Type B pancreatic cell (in vitro differentiated cells): ENCODE measurements at regions not wholly inside any gene's neighbourhood (a gene's known extent, or its start where the extent isn't known, plus 50 kb on each side); places are given as distances from the start of the nearest gene placed in this dataset.

Source experiments
- DNase-seq: peaks from one replicate; pipeline ENCODE4 v3.0.0; 2021; ENCODE audit warnings: mixed read lengths; ENCODE audit not compliant: unreplicated experiment; ENCODE audit errors: extremely low spot score
- H3K27ac Mint-ChIP-seq: 2 replicates; pipeline ENCODE4 v1.8.0; 2021; ENCODE audit warnings: mild to moderate bottlenecking, mixed read lengths
- H3K27me3 Mint-ChIP-seq: 2 replicates; pipeline ENCODE4 v1.8.0; 2021; ENCODE audit warnings: mixed read lengths
- H3K36me3 Mint-ChIP-seq: 2 replicates; pipeline ENCODE4 v1.8.0; 2021; ENCODE audit warnings: mixed read lengths
- H3K4me1 Mint-ChIP-seq: one replicate; pipeline ENCODE4 v1.8.0; 2021; ENCODE audit warnings: mixed read lengths; ENCODE audit not compliant: unreplicated experiment
- H3K4me3 Mint-ChIP-seq: 2 replicates; pipeline ENCODE4 v1.8.0; 2021; ENCODE audit warnings: mild to moderate bottlenecking, mixed read lengths
- H3K9me3 Mint-ChIP-seq: 2 replicates; pipeline ENCODE4 v1.8.0; 2021; ENCODE audit warnings: mixed read lengths
- CTCF ChIP-seq: fragments of 200-600 bp; sonication (generic); conservative IDR thresholded peaks from 2 replicates; pipeline ENCODE4 v1.5.0; 2021; ENCODE audit warnings: antibody characterized with exemption, mild to moderate bottlenecking

GRCh38 chr6:156351346-156351966 is 425.7 kb upstream of the ARID1B start:
- no peaks in the 10 kb centered on the region for H3K36me3 Mint-ChIP-seq
- no peak overlapping the region for H3K27ac Mint-ChIP-seq
- H3K4me1 Mint-ChIP-seq: peaks cover 16% of the 10 kb centered on the region
- no peak for TF ChIP-seq CTCF
- DNase-seq: no peak
- H3K4me3 Mint-ChIP-seq: no peak overlapping the region
- H3K9me3 Mint-ChIP-seq: no peaks in the 10 kb centered on the region
- no peaks in the 10 kb centered on the region for H3K27me3 Mint-ChIP-seq

- DNase-seq: no peak
- Mint-ChIP-seq H3K27ac (no peak overlapping the region), H3K9me3 (no peaks in the 10 kb centered on the region)
Observed at GRCh38 chr6:156350337-156350736, 426.8 kb upstream of the ARID1B start.

GRCh38 chr6:156348849-156349248 is 428.3 kb upstream of the ARID1B start:
- Mint-ChIP-seq H3K27me3 (no peaks in the 10 kb centered on the region), H3K4me1 (peaks cover 16% of the 10 kb centered on the region), H3K36me3 (no peaks in the 10 kb centered on the region), H3K4me3 (no peak overlapping the region), H3K9me3 (no peaks in the 10 kb centered on the region), H3K27ac (no peak overlapping the region)
- no peak for TF ChIP-seq CTCF
- no peak for DNase-seq

More at GRCh38 chr6:156350337-156350736, 426.8 kb upstream of the ARID1B start:
- no peak for TF ChIP-seq CTCF
- no peaks in the 10 kb centered on the region for H3K27me3 Mint-ChIP-seq
- H3K4me3 Mint-ChIP-seq: no peak overlapping the region
- H3K4me1 Mint-ChIP-seq: peaks cover 16% of the 10 kb centered on the region
- no peaks in the 10 kb centered on the region for H3K36me3 Mint-ChIP-seq

- no peaks in the 10 kb centered on the region for H3K36me3 Mint-ChIP-seq
- no peak overlapping the region for H3K27ac Mint-ChIP-seq
- no peak for DNase-seq
- H3K4me3 Mint-ChIP-seq: no peak overlapping the region
- H3K9me3 Mint-ChIP-seq: no peaks in the 10 kb centered on the region
- peaks cover 16% of the 10 kb centered on the region for H3K4me1 Mint-ChIP-seq
- TF ChIP-seq CTCF: no peak
- H3K27me3 Mint-ChIP-seq: no peaks in the 10 kb centered on the region
Observed at GRCh38 chr6:156348424-156348823, 428.8 kb upstream of the ARID1B start.

- Mint-ChIP-seq H3K4me3 (no peak overlapping the region), H3K36me3 (no peaks in the 10 kb centered on the region), H3K27ac (no peak overlapping the region), H3K9me3 (no peaks in the 10 kb centered on the region), H3K27me3 (no peaks in the 10 kb centered on the region), H3K4me1 (peaks cover 16% of the 10 kb centered on the region)
- no peak for DNase-seq
- no peak for TF ChIP-seq CTCF
Observed at GRCh38 chr6:156347656-156348055, 429.5 kb upstream of the ARID1B start.

- no peaks in the 10 kb centered on the region for H3K27me3 Mint-ChIP-seq
- DNase-seq: no peak
- TF ChIP-seq CTCF: no peak
- H3K27ac Mint-ChIP-seq: no peak overlapping the region
- H3K9me3 Mint-ChIP-seq: no peaks in the 10 kb centered on the region
- H3K36me3 Mint-ChIP-seq: no peaks in the 10 kb centered on the region
- H3K4me3 Mint-ChIP-seq: no peak overlapping the region
- H3K4me1 Mint-ChIP-seq: peaks cover 16% of the 10 kb centered on the region
Observed at GRCh38 chr6:156347246-156347645, 429.9 kb upstream of the ARID1B start.
